ENCODE measurements at regions not wholly inside any gene's neighbourhood (a gene's known extent, or its start where the extent isn't known, plus 50 kb on each side); places are given as distances from the start of the nearest gene placed in this dataset.

- no peak overlapping the region for H3K23ac ChIP-seq (ENCODE audit: insufficient read length)
- no peak overlapping the region for H3K56ac ChIP-seq (replicated peaks; ENCODE audit: insufficient read length, low read depth, low read length)
- H3K4me1 ChIP-seq (replicated peaks in 1 of 4; ENCODE audit: control insufficient read depth in 3 of 4, insufficient read depth in 4 of 4, low read length in 3 of 4): no peaks in the 10 kb centered on the region
- no peaks in the 10 kb centered on the region for H3K9me3 ChIP-seq (ENCODE audit: insufficient read depth in 2 of 2, low read depth in 1 of 2, low read length in 1 of 2)
- H3K79me1 ChIP-seq (ENCODE audit: low read depth, low read length): no peaks in the 10 kb centered on the region
- 0 out of 2 replicates have a peak, but pooled peaks cover 2% of the 10 kb centered on the region for H3K23me2 ChIP-seq (ENCODE audit: low read depth, low read length)
- ChIA-PET POLR2A (ENCODE audit: partially characterized antibody) (no interaction called here), CTCF (ENCODE audit: partially characterized antibody) (no interaction called here)
- H3K4me3 ChIP-seq (ENCODE audit: extremely low read depth in 1 of 4, insufficient read depth in 2 of 4, low read depth in 3 of 4, low read length in 4 of 4): no peak overlapping the region
- H3K27ac ChIP-seq (ENCODE audit: low read depth, low read length): no peak overlapping the region
- no peak overlapping the region for H2BK5ac ChIP-seq (ENCODE audit: low read depth, low read length)
- H3K4ac ChIP-seq (replicated peaks; ENCODE audit: insufficient read length, low read depth, low read length): no peak overlapping the region
- H4K5ac ChIP-seq (ENCODE audit: insufficient read length, low read depth, low read length): no peak overlapping the region
- H3K18ac ChIP-seq (ENCODE audit: extremely low read depth, low read length): no peak overlapping the region
- no peak overlapping the region for H4K8ac ChIP-seq (ENCODE audit: extremely low read depth, insufficient read depth, low read length)
- H3K9ac ChIP-seq (replicated peaks in 1 of 4; ENCODE audit: extremely low read depth in 1 of 4, low read depth in 3 of 4, low read length in 3 of 4): no peak overlapping the region
- TF ChIP-seq EP300 (IDR thresholded peaks at IDR 0.05; ENCODE audit: borderline replicate concordance in 1 of 2, low read depth in 2 of 2, low read length in 2 of 2): no peak
- no peak for TF ChIP-seq CREB1 (IDR thresholded peaks at IDR 0.05)
- TF ChIP-seq KDM4A (IDR thresholded peaks at IDR 0.05; ENCODE audit: low read depth, low read length, severe bottlenecking): no peak
- no peaks in the 10 kb centered on the region for H3K27me3 ChIP-seq (replicated peaks in 1 of 4; ENCODE audit: control insufficient read depth in 3 of 4, extremely low read depth in 1 of 4, insufficient read depth in 3 of 4, low read length in 3 of 4)
- FAIRE-seq (no peak), DNase-seq (ENCODE audit: low read depth in 1 of 2, low spot score in 2 of 2) (no peak)
- no peaks in the 10 kb centered on the region for H4K20me1 ChIP-seq (replicated peaks in 1 of 2; ENCODE audit: control insufficient read depth in 1 of 2, insufficient read depth in 2 of 2, low read length in 2 of 2)
- no peak overlapping the region for H2AK5ac ChIP-seq (ENCODE audit: low read depth, low read length)
- no peak overlapping the region for H2BK20ac ChIP-seq (ENCODE audit: low read length)
- H3K14ac ChIP-seq (ENCODE audit: insufficient read length): no peak overlapping the region
- H3K79me2 ChIP-seq (ENCODE audit: control insufficient read depth in 1 of 2, insufficient read depth in 2 of 2, low read length in 2 of 2): no peaks in the 10 kb centered on the region
- H3K4me2 ChIP-seq (ENCODE audit: insufficient read depth in 1 of 2, low read depth in 2 of 2, low read length in 2 of 2): no peak overlapping the region
- H2AFZ ChIP-seq (ENCODE audit: low read length): no peak overlapping the region
- WGBS, 2 experiments (ENCODE audit: extremely low coverage in 1 of 2, insufficient coverage in 1 of 2, insufficient read length in 1 of 2, insufficient replicate concordance in 2 of 2, low coverage in 1 of 2, low lambda C conversion rate in 2 of 2, missing lambda C conversion rate in 1 of 2): 92% methylated on average over 1 of the region's 1 CpG; no CpG with 5 or more reads in 1 of the 2 experiments
- no peak overlapping the region for H2BK15ac ChIP-seq (ENCODE audit: low read length)
- no peak overlapping the region for H2BK120ac ChIP-seq (replicated peaks; ENCODE audit: low read depth, low read length)
- H2BK12ac ChIP-seq (ENCODE audit: low read depth, low read length): no peak overlapping the region
- no peaks in the 10 kb centered on the region for H3K36me3 ChIP-seq (ENCODE audit: control insufficient read depth in 2 of 4, insufficient read depth in 4 of 4, low read length in 3 of 4)
- no peak overlapping the region for H4K91ac ChIP-seq (replicated peaks; ENCODE audit: insufficient read length, low read length)
Observed at GRCh38 chr16:65618931-65619330, 497.1 kb upstream of the CDH11 start.

All from H1 (cell line).